UCSD-AML1 (cell line): ENCODE measurements at regions not wholly inside any gene's neighbourhood (a gene's known extent, or its start where the extent isn't known, plus 50 kb on each side); places are given as distances from the start of the nearest gene placed in this dataset.
"Not testable (repeated sequence)": the region's sequence is repeated elsewhere in the genome, so short reads cannot be mapped to it uniquely, and the experiment has no call there.

Source experiments
- DNase-seq: peaks from one replicate; lab custom pipeline; 2025; ENCODE audit not compliant: unreplicated experiment; lab: John Stamatoyannopoulos, UW

- DNase-seq, result not testable (repeated sequence)
These were observed 144.6 kb upstream of the DUSP22 start for GRCh38 chr6:147651-148050.

- peak; percentile 77 for DNase-seq
These were observed 144.0 kb upstream of the DUSP22 start for GRCh38 chr6:148051-148984.

GRCh38 chr6:150147-150546 lies 142.1 kb upstream of the DUSP22 start:
- not testable (repeated sequence) for DNase-seq

GRCh38 chr6:152436-152835 lies 139.9 kb upstream of the DUSP22 start:
- not testable (repeated sequence) for DNase-seq

GRCh38 chr6:153026-153425 lies 139.3 kb upstream of the DUSP22 start:
- not testable (repeated sequence) for DNase-seq

- not testable (repeated sequence) for DNase-seq
These were observed 138.4 kb upstream of the DUSP22 start for GRCh38 chr6:153867-154266.

- not testable (repeated sequence) for DNase-seq
These were observed 137.8 kb upstream of the DUSP22 start for GRCh38 chr6:154321-155092.

- no peak for DNase-seq
These were observed 136.3 kb upstream of the DUSP22 start for GRCh38 chr6:156010-156409.

- DNase-seq, result not testable (repeated sequence)
These were observed 135.7 kb upstream of the DUSP22 start for GRCh38 chr6:156441-157140.

GRCh38 chr6:157176-157575 lies 135.1 kb upstream of the DUSP22 start:
- DNase-seq, result not testable (repeated sequence)

GRCh38 chr6:161657-162056 lies 130.6 kb upstream of the DUSP22 start:
- not testable (repeated sequence) for DNase-seq

GRCh38 chr6:164720-165119 lies 127.6 kb upstream of the DUSP22 start:
- DNase-seq, result no peak

GRCh38 chr6:165263-165662 lies 127.0 kb upstream of the DUSP22 start:
- DNase-seq, result no peak

GRCh38 chr6:165906-166305 lies 126.4 kb upstream of the DUSP22 start:
- DNase-seq, result no peak

- DNase-seq, result no peak
These were observed 123.3 kb upstream of the DUSP22 start for GRCh38 chr6:168865-169455.

GRCh38 chr6:174036-174435 lies 118.3 kb upstream of the DUSP22 start:
- DNase-seq, result no peak

- DNase-seq, result no peak
These were observed 116.6 kb upstream of the DUSP22 start for GRCh38 chr6:175680-176079.

GRCh38 chr6:176766-177165 lies 115.5 kb upstream of the DUSP22 start:
- no peak for DNase-seq

- DNase-seq, result no peak
These were observed 114.2 kb upstream of the DUSP22 start for GRCh38 chr6:178119-178518.

- not testable (repeated sequence) for DNase-seq
These were observed 113.4 kb upstream of the DUSP22 start for GRCh38 chr6:178929-179328.
